ENCODE measurements at regions not wholly inside any gene's neighbourhood (a gene's known extent, or its start where the extent isn't known, plus 50 kb on each side); places are given as distances from the start of the nearest gene placed in this dataset.

DNA sequence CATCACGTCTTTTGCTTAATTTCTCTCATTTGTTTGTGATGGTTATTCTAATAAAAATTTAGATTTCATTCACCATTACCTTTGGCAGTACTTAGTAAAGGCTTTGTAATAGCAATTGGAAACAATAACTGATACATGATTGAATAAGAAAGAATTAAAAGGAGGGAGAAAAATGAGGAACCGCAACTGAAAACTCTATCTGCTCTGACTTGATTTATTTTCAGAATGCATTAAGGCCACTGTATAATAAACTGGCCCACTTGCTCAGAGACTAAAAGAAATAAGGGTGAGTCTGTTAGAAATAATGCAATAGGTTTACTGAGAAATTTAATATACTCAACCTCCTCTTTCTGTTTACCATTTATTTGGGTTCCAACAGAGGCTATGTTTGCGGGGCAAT, 351.5 kb downstream of the TMA16 start:
- 86 to 91% (median 89%) methylated on average over 3 of the region's 3 CpGs for whole genome bisulfite sequencing, 3 donors
- intact Hi-C loops (cut with DNase I): no loop called here
- no peaks in the 10 kb centered on the region for H3K4me1 ChIP-seq
- H3K4me3 ChIP-seq: no peak overlapping the region
- H3K9me3 ChIP-seq: no peaks in the 10 kb centered on the region
- no peak for ATAC-seq
- no peak overlapping the region for H3K27ac ChIP-seq
- TF ChIP-seq, protein P1, sequence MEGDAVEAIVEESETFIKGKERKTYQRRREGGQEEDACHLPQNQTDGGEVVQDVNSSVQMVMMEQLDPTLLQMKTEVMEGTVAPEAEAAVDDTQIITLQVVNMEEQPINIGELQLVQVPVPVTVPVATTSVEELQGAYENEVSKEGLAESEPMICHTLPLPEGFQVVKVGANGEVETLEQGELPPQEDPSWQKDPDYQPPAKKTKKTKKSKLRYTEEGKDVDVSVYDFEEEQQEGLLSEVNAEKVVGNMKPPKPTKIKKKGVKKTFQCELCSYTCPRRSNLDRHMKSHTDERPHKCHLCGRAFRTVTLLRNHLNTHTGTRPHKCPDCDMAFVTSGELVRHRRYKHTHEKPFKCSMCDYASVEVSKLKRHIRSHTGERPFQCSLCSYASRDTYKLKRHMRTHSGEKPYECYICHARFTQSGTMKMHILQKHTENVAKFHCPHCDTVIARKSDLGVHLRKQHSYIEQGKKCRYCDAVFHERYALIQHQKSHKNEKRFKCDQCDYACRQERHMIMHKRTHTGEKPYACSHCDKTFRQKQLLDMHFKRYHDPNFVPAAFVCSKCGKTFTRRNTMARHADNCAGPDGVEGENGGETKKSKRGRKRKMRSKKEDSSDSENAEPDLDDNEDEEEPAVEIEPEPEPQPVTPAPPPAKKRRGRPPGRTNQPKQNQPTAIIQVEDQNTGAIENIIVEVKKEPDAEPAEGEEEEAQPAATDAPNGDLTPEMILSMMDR (IDR thresholded peaks at IDR 0.05): no peak
- no peaks in the 10 kb centered on the region for H3K36me3 ChIP-seq (ENCODE audit: insufficient read depth in 1 of 2, low read depth in 1 of 2)
- no peaks in the 10 kb centered on the region for H3K27me3 ChIP-seq (ENCODE audit: insufficient read depth in 3 of 3, low read length in 2 of 3)
- DNase-seq: no peak

GRCh38 chr4:163852246-163852645, 357.8 kb downstream of the TMA16 start:
- WGBS, 3 donors: 84 to 87% (median 86%) methylated on average over 3 of the region's 3 CpGs
- no peak overlapping the region for H3K4me3 ChIP-seq
- no peaks in the 10 kb centered on the region for H3K27me3 ChIP-seq (ENCODE audit: insufficient read depth in 3 of 3, low read length in 2 of 3)
- DNase-seq (no peak), ATAC-seq (no peak)
- H3K4me1 ChIP-seq: no peaks in the 10 kb centered on the region
- H3K9me3 ChIP-seq: no peaks in the 10 kb centered on the region
- H3K27ac ChIP-seq: no peak overlapping the region
- intact Hi-C loops (cut with DNase I): no loop called here
- H3K36me3 ChIP-seq (ENCODE audit: insufficient read depth in 1 of 2, low read depth in 1 of 2): no peaks in the 10 kb centered on the region
- TF ChIP-seq, protein P1 (IDR thresholded peaks at IDR 0.05): no peak

- Histone ChIP-seq H3K27ac (no peak overlapping the region), H3K27me3 (ENCODE audit: insufficient read depth in 3 of 3, low read length in 2 of 3) (no peaks in the 10 kb centered on the region), H3K4me1 (no peaks in the 10 kb centered on the region), H3K4me3 (no peak overlapping the region), H3K9me3 (no peaks in the 10 kb centered on the region), H3K36me3 (ENCODE audit: insufficient read depth in 1 of 2, low read depth in 1 of 2) (no peaks in the 10 kb centered on the region)
- TF ChIP-seq, protein P1 (IDR thresholded peaks at IDR 0.05): no peak
- WGBS, 3 donors: 83 to 94% (median 85%) methylated on average over 3 of the region's 3 CpGs
- ATAC-seq (no peak), DNase-seq (no peak)
- intact Hi-C loops (cut with DNase I): no loop called here
Measured at GRCh38 chr4:163857903-163858302, 363.4 kb downstream of the TMA16 start.

DNA sequence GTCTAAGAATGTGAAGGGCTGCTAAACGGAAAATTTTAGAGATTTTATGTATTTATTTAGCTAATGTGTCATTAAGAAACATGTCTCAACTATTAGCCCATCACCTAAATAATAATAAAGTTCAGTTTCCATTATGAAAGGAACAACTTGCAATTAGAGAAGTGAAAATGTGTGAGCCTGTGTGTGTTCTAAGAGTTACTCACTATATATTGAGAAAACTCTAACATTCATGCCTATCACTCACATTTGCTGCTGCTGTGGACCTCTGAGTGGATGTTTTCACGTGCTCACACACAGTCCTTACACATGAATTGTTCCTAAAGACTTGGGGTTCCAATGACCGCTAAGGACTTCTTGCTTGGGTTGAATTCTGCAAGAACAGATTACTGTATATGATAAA, 364.0 kb downstream of the TMA16 start:
- WGBS, 3 donors: 72 to 79% (median 72%) methylated on average over 3 of the region's 3 CpGs
- Histone ChIP-seq H3K27me3 (ENCODE audit: insufficient read depth in 3 of 3, low read length in 2 of 3) (no peaks in the 10 kb centered on the region), H3K4me3 (no peak overlapping the region), H3K4me1 (no peaks in the 10 kb centered on the region), H3K27ac (no peak overlapping the region), H3K9me3 (no peaks in the 10 kb centered on the region), H3K36me3 (ENCODE audit: insufficient read depth in 1 of 2, low read depth in 1 of 2) (no peaks in the 10 kb centered on the region)
- intact Hi-C loops (cut with DNase I): no loop called here
- TF ChIP-seq, protein P1 (IDR thresholded peaks at IDR 0.05): no peak
- no peak for DNase-seq
- no peak for ATAC-seq

GRCh38 chr4:163863082-163863481, 368.6 kb downstream of the TMA16 start:
- no peaks in the 10 kb centered on the region for H3K27me3 ChIP-seq (ENCODE audit: insufficient read depth in 3 of 3, low read length in 2 of 3)
- H3K9me3 ChIP-seq: no peaks in the 10 kb centered on the region
- H3K27ac ChIP-seq: no peak overlapping the region
- TF ChIP-seq, protein P1 (IDR thresholded peaks at IDR 0.05): no peak
- intact Hi-C loops (cut with DNase I): no loop called here
- H3K4me1 ChIP-seq: no peaks in the 10 kb centered on the region
- DNase-seq: no peak
- H3K36me3 ChIP-seq (ENCODE audit: insufficient read depth in 1 of 2, low read depth in 1 of 2): no peaks in the 10 kb centered on the region
- ATAC-seq: no peak
- 58 to 68% (median 58%) methylated on average over 2 of the region's 2 CpGs for WGBS, 3 donors
- no peak overlapping the region for H3K4me3 ChIP-seq

Data from psoas muscle (tissue), 7 donors.